ENCODE measurements at regions not wholly inside any gene's neighbourhood (a gene's known extent, or its start where the extent isn't known, plus 50 kb on each side); places are given as distances from the start of the nearest gene placed in this dataset.

GRCh38 chr12:58596381-58596780 lies 323.9 kb downstream of the LRIG3 start:
- intact Hi-C loops (cut with micrococcal nuclease): no loop called here
- no peaks in the 10 kb centered on the region for H3K79me2 ChIP-seq (ENCODE audit: control insufficient read depth, insufficient read depth, low read length)
- ChIA-PET CTCF (no interaction called here), POLR2A (no interaction called here)
- H3K4me2 ChIP-seq (replicated peaks; ENCODE audit: low read depth, low read length, poor library complexity, severe bottlenecking): no peak overlapping the region
- H3K9me3 ChIP-seq (ENCODE audit: control extremely low read depth in 1 of 3, control insufficient read depth in 2 of 3, insufficient read depth in 1 of 3, low read length in 2 of 3): no peaks in the 10 kb centered on the region
- Mint-ChIP-seq H3K4me3 (no peak overlapping the region), H3K4me1 (no peaks in the 10 kb centered on the region), H3K27me3 (no peaks in the 10 kb centered on the region), H3K27ac (no peak overlapping the region), H3K9me3 (ENCODE audit: insufficient read depth) (no peaks in the 10 kb centered on the region)
- DNase-seq (no peak), ATAC-seq (ENCODE audit: low read depth) (no peak)
- no peaks in the 10 kb centered on the region for H3K4me1 ChIP-seq (ENCODE audit: control insufficient read depth in 2 of 2, insufficient read depth in 2 of 2, low read length in 2 of 2)
- no peaks in the 10 kb centered on the region for H4K20me1 ChIP-seq (ENCODE audit: control insufficient read depth, insufficient read depth, low read length, poor library complexity, severe bottlenecking)
- no peak overlapping the region for H3K27ac ChIP-seq (ENCODE audit: low read length in 2 of 2)
- H2AFZ ChIP-seq (ENCODE audit: insufficient read depth, low read depth, low read length, poor library complexity, severe bottlenecking): no peak overlapping the region
- WGBS (ENCODE audit: insufficient coverage): 83% methylated on average over 3 of the region's 5 CpGs
- no peaks in the 10 kb centered on the region for H3K36me3 ChIP-seq (replicated peaks in 1 of 2; ENCODE audit: control extremely low read depth in 1 of 2, control insufficient read depth in 1 of 2, extremely low read depth in 1 of 2, insufficient read depth in 2 of 2, low read length in 1 of 2)
- H3K4me3 ChIP-seq (ENCODE audit: control extremely low read depth in 1 of 5, extremely low read depth in 1 of 5, insufficient read depth in 1 of 5, low read depth in 2 of 5, low read length in 4 of 5): no peak overlapping the region
- H3K27me3 ChIP-seq (replicated peaks in 1 of 4; ENCODE audit: control extremely low read depth in 1 of 4, control insufficient read depth in 3 of 4, insufficient read depth in 4 of 4, low read length in 3 of 4): no peaks in the 10 kb centered on the region
- no peak overlapping the region for H3K9ac ChIP-seq (ENCODE audit: low read length)
- TF ChIP-seq CTCF (IDR thresholded peaks at IDR 0.05): no peak
- TF ChIP-seq EZH2 (IDR thresholded peaks at IDR 0.05; ENCODE audit: borderline replicate concordance, insufficient read depth, low read depth, low read length, poor library complexity, severe bottlenecking): no peak

GRCh38 chr12:58601529-58601928 lies 318.8 kb downstream of the LRIG3 start:
- ATAC-seq (ENCODE audit: low read depth) (no peak), DNase-seq (no peak)
- H3K4me1 ChIP-seq (ENCODE audit: control insufficient read depth in 2 of 2, insufficient read depth in 2 of 2, low read length in 2 of 2): no peaks in the 10 kb centered on the region
- Mint-ChIP-seq H3K9me3 (ENCODE audit: insufficient read depth) (peaks cover 2% of the 10 kb centered on the region), H3K27me3 (no peaks in the 10 kb centered on the region), H3K27ac (no peak overlapping the region), H3K4me1 (no peaks in the 10 kb centered on the region), H3K4me3 (no peak overlapping the region)
- TF ChIP-seq EZH2 (IDR thresholded peaks at IDR 0.05; ENCODE audit: borderline replicate concordance, insufficient read depth, low read depth, low read length, poor library complexity, severe bottlenecking): no peak
- TF ChIP-seq CTCF (IDR thresholded peaks at IDR 0.05): no peak
- no CpG with 5 or more reads among the region's 1 CpG for WGBS (ENCODE audit: insufficient coverage)
- POLR2A ChIA-PET: no interaction called here
- no peaks in the 10 kb centered on the region for H3K9me3 ChIP-seq (ENCODE audit: control extremely low read depth in 1 of 3, control insufficient read depth in 2 of 3, insufficient read depth in 1 of 3, low read length in 2 of 3)
- no peak overlapping the region for H3K4me2 ChIP-seq (replicated peaks; ENCODE audit: low read depth, low read length, poor library complexity, severe bottlenecking)
- no peaks in the 10 kb centered on the region for H4K20me1 ChIP-seq (ENCODE audit: control insufficient read depth, insufficient read depth, low read length, poor library complexity, severe bottlenecking)
- no peaks in the 10 kb centered on the region for H3K36me3 ChIP-seq (replicated peaks in 1 of 2; ENCODE audit: control extremely low read depth in 1 of 2, control insufficient read depth in 1 of 2, extremely low read depth in 1 of 2, insufficient read depth in 2 of 2, low read length in 1 of 2)
- H3K4me3 ChIP-seq (ENCODE audit: control extremely low read depth in 1 of 5, extremely low read depth in 1 of 5, insufficient read depth in 1 of 5, low read depth in 2 of 5, low read length in 4 of 5): no peak overlapping the region
- CTCF ChIA-PET: no interaction called here
- no peaks in the 10 kb centered on the region for H3K79me2 ChIP-seq (ENCODE audit: control insufficient read depth, insufficient read depth, low read length)
- no peak overlapping the region for H2AFZ ChIP-seq (ENCODE audit: insufficient read depth, low read depth, low read length, poor library complexity, severe bottlenecking)
- no peaks in the 10 kb centered on the region for H3K27me3 ChIP-seq (replicated peaks in 1 of 4; ENCODE audit: control extremely low read depth in 1 of 4, control insufficient read depth in 3 of 4, insufficient read depth in 4 of 4, low read length in 3 of 4)
- intact Hi-C loops (cut with micrococcal nuclease): no loop called here
- H3K9ac ChIP-seq (ENCODE audit: low read length): no peak overlapping the region
- no peak overlapping the region for H3K27ac ChIP-seq (ENCODE audit: low read length in 2 of 2)

All from B cell (primary cell).